GM12878 (cell line): ENCODE measurements at regions not wholly inside any gene's neighbourhood (a gene's known extent, or its start where the extent isn't known, plus 50 kb on each side); places are given as distances from the start of the nearest gene placed in this dataset.

ENCODE experiments used
- JUND ChIP-seq: IDR thresholded peaks from 2 replicates; pipeline ENCODE4 v1.6.1; 2012; ENCODE audit warnings: low read depth, mild to moderate bottlenecking, low read length, improper control_type of control experiment, moderate library complexity
- RB1 ChIP-seq: fragments of 450-650 bp; formaldehyde crosslinking; IDR thresholded peaks from 2 replicates; pipeline ENCODE4 v1.6.1; 2017; ENCODE audit warnings: mild to moderate bottlenecking, borderline replicate concordance
- SRF ChIP-seq, 2 experiments: IDR thresholded peaks; 2 replicates each; pipeline ENCODE4 v1.6.1; 2011; ENCODE audit warnings: low read depth in 2 of 2, low read length in 2 of 2, mild to moderate bottlenecking in 1 of 2, moderate library complexity in 1 of 2
- TF ChIP-seq, protein P1 (sequence below): fragments of 450-650 bp; IDR thresholded peaks from 2 replicates; pipeline ENCODE4 v1.6.1; 2017; ENCODE audit warnings: borderline replicate concordance
- TF ChIP-seq, protein P2 (sequence below): IDR thresholded peaks from 2 replicates; pipeline ENCODE4 v1.6.1; 2011; ENCODE audit warnings: borderline replicate concordance, low read depth, mild to moderate bottlenecking, moderate library complexity, low read length; ENCODE audit not compliant: insufficient read depth, poor library complexity, severe bottlenecking
- TF ChIP-seq, protein P3 (sequence below): fragments of 450-650 bp; formaldehyde crosslinking; IDR thresholded peaks from 2 replicates; pipeline ENCODE4 v1.5.0; 2022; ENCODE audit warnings: mild to moderate bottlenecking, missing genetic modification characterization

DNA sequence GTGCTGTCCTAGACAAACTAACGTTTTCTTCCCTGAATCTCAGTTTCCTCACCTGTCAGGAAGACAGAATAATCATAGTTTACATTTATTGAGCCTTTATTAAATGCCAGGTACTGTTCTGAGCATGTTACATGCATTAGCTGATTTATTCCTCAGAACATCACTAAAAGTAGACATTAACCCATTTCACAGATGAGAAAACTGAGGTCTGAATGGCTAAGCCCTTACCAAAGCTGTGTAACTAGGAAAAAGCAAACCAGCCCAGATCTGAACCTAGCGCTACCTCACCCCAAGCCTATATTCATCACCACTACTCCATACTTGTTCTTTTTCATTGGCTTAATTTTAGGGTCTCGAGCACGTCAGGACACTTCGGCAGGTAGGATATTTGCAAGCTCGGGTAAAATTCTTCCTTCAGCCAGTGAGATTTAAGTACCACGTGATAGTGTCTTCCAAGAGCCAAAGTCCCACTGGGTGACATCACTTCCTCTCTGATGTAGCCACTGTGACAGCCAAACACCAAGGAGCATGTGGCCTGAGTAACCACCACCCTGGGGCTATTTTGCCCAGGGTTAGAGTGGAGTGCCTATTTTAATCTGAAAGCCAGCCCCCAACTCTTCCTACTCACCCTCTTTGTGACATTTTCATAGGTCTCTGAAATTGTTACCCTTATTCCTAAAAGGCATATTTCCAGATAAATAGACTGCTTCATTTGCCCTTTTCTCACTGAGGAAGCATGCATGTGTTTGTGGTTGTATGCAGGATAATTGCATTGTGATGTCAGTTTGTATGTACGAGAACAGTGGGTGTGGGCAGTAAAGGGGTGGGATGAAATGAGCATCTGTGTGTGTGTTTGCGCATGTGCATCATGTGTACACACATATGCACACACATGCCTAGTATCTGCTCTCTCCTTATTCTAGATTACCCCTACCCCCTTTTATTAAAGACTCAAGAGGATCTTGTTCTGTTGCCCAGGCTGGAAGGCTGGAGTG lies 62.2 kb upstream of the WSCD2 start (continued):
- TF ChIP-seq, protein P1, sequence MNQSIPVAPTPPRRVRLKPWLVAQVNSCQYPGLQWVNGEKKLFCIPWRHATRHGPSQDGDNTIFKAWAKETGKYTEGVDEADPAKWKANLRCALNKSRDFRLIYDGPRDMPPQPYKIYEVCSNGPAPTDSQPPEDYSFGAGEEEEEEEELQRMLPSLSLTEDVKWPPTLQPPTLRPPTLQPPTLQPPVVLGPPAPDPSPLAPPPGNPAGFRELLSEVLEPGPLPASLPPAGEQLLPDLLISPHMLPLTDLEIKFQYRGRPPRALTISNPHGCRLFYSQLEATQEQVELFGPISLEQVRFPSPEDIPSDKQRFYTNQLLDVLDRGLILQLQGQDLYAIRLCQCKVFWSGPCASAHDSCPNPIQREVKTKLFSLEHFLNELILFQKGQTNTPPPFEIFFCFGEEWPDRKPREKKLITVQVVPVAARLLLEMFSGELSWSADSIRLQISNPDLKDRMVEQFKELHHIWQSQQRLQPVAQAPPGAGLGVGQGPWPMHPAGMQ = no peak
- TF ChIP-seq JUND (no peak), RB1 (no peak), SRF (IDR thresholded peaks at IDR 0.05; ENCODE audit: low read depth in 2 of 2, low read length in 2 of 2) (no peak)
- TF ChIP-seq, protein P2, sequence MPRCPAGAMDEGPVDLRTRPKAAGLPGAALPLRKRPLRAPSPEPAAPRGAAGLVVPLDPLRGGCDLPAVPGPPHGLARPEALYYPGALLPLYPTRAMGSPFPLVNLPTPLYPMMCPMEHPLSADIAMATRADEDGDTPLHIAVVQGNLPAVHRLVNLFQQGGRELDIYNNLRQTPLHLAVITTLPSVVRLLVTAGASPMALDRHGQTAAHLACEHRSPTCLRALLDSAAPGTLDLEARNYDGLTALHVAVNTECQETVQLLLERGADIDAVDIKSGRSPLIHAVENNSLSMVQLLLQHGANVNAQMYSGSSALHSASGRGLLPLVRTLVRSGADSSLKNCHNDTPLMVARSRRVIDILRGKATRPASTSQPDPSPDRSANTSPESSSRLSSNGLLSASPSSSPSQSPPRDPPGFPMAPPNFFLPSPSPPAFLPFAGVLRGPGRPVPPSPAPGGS = no peak
- TF ChIP-seq, protein P3, sequence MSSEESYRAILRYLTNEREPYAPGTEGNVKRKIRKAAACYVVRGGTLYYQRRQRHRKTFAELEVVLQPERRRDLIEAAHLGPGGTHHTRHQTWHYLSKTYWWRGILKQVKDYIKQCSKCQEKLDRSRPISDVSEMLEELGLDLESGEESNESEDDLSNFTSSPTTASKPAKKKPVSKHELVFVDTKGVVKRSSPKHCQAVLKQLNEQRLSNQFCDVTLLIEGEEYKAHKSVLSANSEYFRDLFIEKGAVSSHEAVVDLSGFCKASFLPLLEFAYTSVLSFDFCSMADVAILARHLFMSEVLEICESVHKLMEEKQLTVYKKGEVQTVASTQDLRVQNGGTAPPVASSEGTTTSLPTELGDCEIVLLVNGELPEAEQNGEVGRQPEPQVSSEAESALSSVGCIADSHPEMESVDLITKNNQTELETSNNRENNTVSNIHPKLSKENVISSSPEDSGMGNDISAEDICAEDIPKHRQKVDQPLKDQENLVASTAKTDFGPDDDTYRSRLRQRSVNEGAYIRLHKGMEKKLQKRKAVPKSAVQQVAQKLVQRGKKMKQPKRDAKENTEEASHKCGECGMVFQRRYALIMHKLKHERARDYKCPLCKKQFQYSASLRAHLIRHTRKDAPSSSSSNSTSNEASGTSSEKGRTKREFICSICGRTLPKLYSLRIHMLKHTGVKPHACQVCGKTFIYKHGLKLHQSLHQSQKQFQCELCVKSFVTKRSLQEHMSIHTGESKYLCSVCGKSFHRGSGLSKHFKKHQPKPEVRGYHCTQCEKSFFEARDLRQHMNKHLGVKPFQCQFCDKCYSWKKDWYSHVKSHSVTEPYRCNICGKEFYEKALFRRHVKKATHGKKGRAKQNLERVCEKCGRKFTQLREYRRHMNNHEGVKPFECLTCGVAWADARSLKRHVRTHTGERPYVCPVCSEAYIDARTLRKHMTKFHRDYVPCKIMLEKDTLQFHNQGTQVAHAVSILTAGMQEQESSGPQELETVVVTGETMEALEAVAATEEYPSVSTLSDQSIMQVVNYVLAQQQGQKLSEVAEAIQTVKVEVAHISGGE (CRISPR knock-in tag) = no peak
